GM12878 (cell line): ENCODE measurements at regions not wholly inside any gene's neighbourhood (a gene's known extent, or its start where the extent isn't known, plus 50 kb on each side); places are given as distances from the start of the nearest gene placed in this dataset.

Source experiments
- BACH1 ChIP-seq: fragments of 450-650 bp; IDR thresholded peaks from 2 replicates; pipeline ENCODE4 v1.6.1; 2017; ENCODE audit warnings: mild to moderate bottlenecking, borderline replicate concordance
- BMI1 ChIP-seq: fragments of 450-650 bp; IDR thresholded peaks from 2 replicates; pipeline ENCODE4 v1.6.1; 2016; ENCODE audit warnings: mild to moderate bottlenecking, moderate library complexity, borderline replicate concordance
- CEBPZ ChIP-seq: fragments of 150-350 bp; IDR thresholded peaks from 2 replicates; pipeline ENCODE4 v1.6.1; 2016; ENCODE audit warnings: low read depth, low read length
- CHD4 ChIP-seq: fragments of 200-600 bp; sonication (generic); IDR thresholded peaks from 2 replicates; pipeline ENCODE4 v1.6.1; 2016; ENCODE audit warnings: mild to moderate bottlenecking
- CREM ChIP-seq: IDR thresholded peaks from 2 replicates; pipeline ENCODE4 v1.6.1; 2014; ENCODE audit warnings: antibody characterized with exemption, low read depth
- GATAD2B ChIP-seq: fragments of 450-650 bp; conservative IDR thresholded peaks from 2 replicates; pipeline ENCODE4 v1.6.1; 2017; ENCODE audit warnings: low read depth, mild to moderate bottlenecking, moderate library complexity
- HDAC6 ChIP-seq: fragments of 200-600 bp; sonication (generic); IDR thresholded peaks from one replicate; pipeline ENCODE4 v1.8.0; 2017; ENCODE audit warnings: antibody characterized with exemption; ENCODE audit not compliant: unreplicated experiment
- IKZF2 ChIP-seq, 2 experiments: fragments of 450-650 bp; IDR thresholded peaks; 2 replicates each; pipeline ENCODE4 v1.6.1; 2017; ENCODE audit warnings: mild to moderate bottlenecking in 2 of 2, moderate library complexity in 2 of 2
- MEF2A ChIP-seq: IDR thresholded peaks from 2 replicates; pipeline ENCODE4 v1.6.1; 2011; ENCODE audit warnings: low read depth, mild to moderate bottlenecking, low read length, moderate library complexity; ENCODE audit not compliant: insufficient read depth
- MLLT1 ChIP-seq: fragments of 450-650 bp; IDR thresholded peaks from 2 replicates; pipeline ENCODE4 v1.6.1; 2016; ENCODE audit warnings: mild to moderate bottlenecking
- NKRF ChIP-seq: fragments of 450-650 bp; conservative IDR thresholded peaks from 2 replicates; pipeline ENCODE4 v1.6.1; 2017; ENCODE audit warnings: mild to moderate bottlenecking, moderate library complexity
- NR2C1 ChIP-seq: fragments of 450-650 bp; IDR thresholded peaks from 2 replicates; pipeline ENCODE4 v1.6.1; 2017; ENCODE audit warnings: antibody characterized with exemption, mild to moderate bottlenecking, moderate library complexity
- PML ChIP-seq: IDR thresholded peaks from 2 replicates; pipeline ENCODE4 v1.6.1; 2012; ENCODE audit warnings: low read length, inconsistent platforms
- SIX5 ChIP-seq: IDR thresholded peaks from 2 replicates; pipeline ENCODE4 v1.6.1; 2011; ENCODE audit warnings: mild to moderate bottlenecking, low read depth, low read length, moderate library complexity; ENCODE audit not compliant: severe bottlenecking
- SMAD1 ChIP-seq: fragments of 450-650 bp; IDR thresholded peaks from 2 replicates; pipeline ENCODE4 v1.6.1; 2018; ENCODE audit warnings: mild to moderate bottlenecking, low read depth; ENCODE audit not compliant: partially characterized antibody
- SMARCA5 ChIP-seq: fragments of 450-650 bp; IDR thresholded peaks from 2 replicates; pipeline ENCODE4 v1.6.1; 2017; ENCODE audit warnings: mild to moderate bottlenecking
- SREBF1 ChIP-seq: IDR thresholded peaks from 2 replicates; pipeline ENCODE4 v1.6.1; 2012; ENCODE audit warnings: mild to moderate bottlenecking, low read length
- ZNF592 ChIP-seq: fragments of 450-650 bp; IDR thresholded peaks from 2 replicates; pipeline ENCODE4 v1.6.1; 2017; ENCODE audit warnings: mild to moderate bottlenecking, moderate library complexity

GRCh38 chr5:56588636-56589480 lies 226.5 kb upstream of the MAP3K1 start (continued):
- TF ChIP-seq PML (no peak; the same call in 1 of the 2 replicates), SMARCA5 (no peak), SREBF1 (no peak), SIX5 (no peak), HDAC6 (no peak), CHD4 (no peak), CEBPZ (no peak), BMI1 (peak; percentile 90), GATAD2B (0 out of 2 replicates have a peak, but pooled peaks have one; percentile 26), ZNF592 (no peak), IKZF2 (IDR thresholded peaks at IDR 0.05) (peak; percentile 57 to 66; a peak in 2 of 4 replicates), NKRF (no peak), BACH1 (no peak), MEF2A (no peak), NR2C1 (no peak), MLLT1 (no peak), CREM (peak; percentile 31; the same call in 1 of the 2 replicates), SMAD1 (no peak)
